GM18517 (cell line): ENCODE measurements at regions not wholly inside any gene's neighbourhood (a gene's known extent, or its start where the extent isn't known, plus 50 kb on each side); places are given as distances from the start of the nearest gene placed in this dataset.

Experiments
- ATAC-seq: cut with Tn5 transposase; IDR thresholded peaks from one replicate; pipeline ENCODE4 v1.9.1; 2021; ENCODE audit warnings: mild to moderate bottlenecking, moderate library complexity; ENCODE audit not compliant: unreplicated experiment

DNA sequence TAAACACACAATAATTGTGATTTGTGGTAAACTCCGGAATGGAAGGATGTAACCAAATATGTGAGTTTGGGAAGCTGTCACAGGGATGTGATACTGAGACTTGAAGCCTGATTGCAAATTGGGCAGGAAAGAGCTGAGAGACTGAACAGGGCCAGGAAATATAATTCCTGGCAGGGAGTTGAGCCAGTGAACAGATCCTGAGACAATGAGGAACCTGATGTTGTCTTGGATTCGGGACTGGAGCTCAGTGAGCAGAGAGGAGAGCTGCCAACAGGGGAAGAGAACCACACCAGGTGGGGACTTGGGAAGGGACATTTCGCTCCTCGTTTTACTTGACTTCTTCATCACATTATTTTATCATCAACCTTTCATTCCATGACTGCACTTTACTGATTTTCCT lies 386.0 kb downstream of the TLL1 start:
- ATAC-seq = no peak

- ATAC-seq = no peak
Measured at GRCh38 chr4:166274136-166274761, 401.2 kb downstream of the TLL1 start.

- no peak for ATAC-seq
Measured at GRCh38 chr4:166274775-166275174, 401.7 kb downstream of the TLL1 start.

DNA sequence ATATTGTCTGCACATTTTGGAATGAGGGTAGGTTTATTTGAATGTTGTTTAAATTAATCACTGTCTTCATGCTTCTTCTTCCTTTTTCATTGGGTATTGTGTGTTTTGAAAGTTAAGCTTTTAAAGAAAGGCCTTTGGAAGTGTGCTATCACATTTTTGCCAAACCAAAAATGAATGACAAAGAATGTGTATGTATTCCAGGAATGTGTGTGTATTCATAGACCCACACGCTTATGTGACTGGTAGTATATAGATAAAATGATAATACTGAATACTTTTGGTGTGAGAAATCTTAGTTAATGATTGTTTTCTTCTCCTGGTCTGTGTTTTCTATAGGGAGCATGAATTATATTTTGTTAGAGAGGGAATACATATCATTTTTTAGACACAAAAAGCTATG lies 404.4 kb downstream of the TLL1 start:
- no peak for ATAC-seq

- no peak for ATAC-seq
Measured at GRCh38 chr4:166277853-166278252, 404.8 kb downstream of the TLL1 start.

DNA sequence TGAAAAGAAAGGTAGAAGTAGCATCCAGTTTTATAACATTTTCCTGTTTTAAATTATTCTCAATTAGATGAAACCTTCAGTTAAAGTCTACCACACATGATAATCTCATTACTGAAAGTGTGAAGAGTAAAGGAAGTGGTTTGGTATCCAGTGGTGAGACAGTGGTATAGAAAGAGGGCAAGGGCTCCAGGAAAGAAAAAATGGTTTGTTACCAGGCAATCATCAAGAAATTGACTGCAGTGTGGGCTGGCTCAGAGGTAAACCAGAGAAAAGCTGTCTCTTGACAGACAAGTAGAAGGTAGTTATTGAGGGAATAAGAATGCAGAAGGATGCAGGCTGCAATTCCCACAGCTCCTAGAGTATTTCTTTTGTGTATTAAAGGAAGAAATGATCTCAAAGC lies 406.2 kb downstream of the TLL1 start:
- no peak for ATAC-seq

- no peak for ATAC-seq
Measured at GRCh38 chr4:166280642-166281041, 407.6 kb downstream of the TLL1 start.

DNA sequence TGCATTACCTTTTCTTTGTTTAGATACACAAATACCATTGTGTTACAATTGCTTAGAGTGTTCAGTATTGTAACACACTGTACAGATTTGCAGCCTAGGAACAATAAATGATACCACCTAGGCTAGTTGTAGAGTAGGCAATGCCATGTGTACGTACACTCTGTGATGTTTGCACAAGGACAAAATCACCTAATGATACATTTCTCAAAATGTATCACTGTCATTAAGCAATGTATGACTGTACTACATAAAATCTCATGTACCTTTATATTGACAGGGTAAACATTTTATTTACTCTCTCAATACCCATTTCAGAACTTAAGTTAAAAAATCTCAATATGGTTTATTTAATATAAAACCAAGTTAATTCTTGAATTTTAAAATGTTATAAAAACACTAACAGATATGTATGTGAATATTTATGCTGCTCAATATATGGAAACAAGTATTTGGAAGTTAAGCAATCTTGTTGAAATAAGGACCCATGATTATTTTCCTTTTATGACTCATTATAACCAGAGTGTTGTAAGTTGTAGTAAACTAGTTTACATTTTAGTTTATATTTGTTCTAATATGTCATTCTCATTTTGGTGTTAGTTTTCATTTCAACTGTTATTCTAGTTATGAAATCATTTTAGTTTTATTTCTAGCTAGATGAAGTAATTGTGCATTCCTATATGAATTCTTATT lies 409.2 kb downstream of the TLL1 start:
- no peak for ATAC-seq

GRCh38 chr4:166284221-166284620 lies 411.2 kb downstream of the TLL1 start:
- no peak for ATAC-seq

GRCh38 chr4:166290426-166290825 lies 417.4 kb downstream of the TLL1 start:
- ATAC-seq = no peak

- ATAC-seq = no peak
Measured at GRCh38 chr4:166293556-166293955, 420.5 kb downstream of the TLL1 start.

DNA sequence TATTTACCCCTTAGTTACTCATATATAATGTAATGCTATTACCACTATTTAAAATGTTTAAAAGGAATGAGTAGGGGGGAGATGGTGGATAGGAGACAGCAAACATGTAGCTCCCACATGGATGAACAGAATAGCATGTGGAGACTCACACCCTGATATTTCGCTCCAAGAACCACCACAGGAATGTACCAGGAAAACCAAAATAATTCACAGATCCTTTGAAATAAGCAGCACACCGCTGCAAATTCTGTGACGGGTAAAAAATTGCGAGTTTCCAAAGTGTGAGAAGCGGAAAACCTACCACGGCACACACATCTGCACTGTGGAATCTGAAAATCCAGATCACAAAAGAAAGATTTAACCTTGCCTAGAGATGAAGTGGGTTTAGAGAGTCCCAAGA lies 428.2 kb downstream of the TLL1 start:
- ATAC-seq = no peak

- no peak for ATAC-seq
Measured at GRCh38 chr4:166308647-166309046, 435.6 kb downstream of the TLL1 start.

DNA sequence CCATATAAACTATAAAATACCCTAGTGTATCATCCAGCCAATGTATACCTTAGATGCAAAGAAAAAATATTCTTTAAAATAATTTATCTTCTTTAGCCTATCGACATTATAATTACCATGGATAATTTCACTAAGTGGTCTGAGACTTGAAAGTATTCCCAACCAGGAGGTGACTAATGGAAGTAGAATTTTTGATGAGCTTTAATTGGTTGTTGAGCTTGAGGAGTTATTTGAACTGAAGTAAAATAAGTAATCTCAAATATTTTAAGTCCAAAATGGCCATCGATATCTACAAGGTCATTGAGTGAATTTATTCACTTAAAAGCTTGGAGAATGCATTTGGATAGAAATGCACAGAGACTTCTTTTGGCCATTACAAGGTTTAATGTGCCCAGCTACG lies 436.2 kb downstream of the TLL1 start:
- no peak for ATAC-seq

- ATAC-seq = no peak
Measured at GRCh38 chr4:166311169-166311568, 438.1 kb downstream of the TLL1 start.

DNA sequence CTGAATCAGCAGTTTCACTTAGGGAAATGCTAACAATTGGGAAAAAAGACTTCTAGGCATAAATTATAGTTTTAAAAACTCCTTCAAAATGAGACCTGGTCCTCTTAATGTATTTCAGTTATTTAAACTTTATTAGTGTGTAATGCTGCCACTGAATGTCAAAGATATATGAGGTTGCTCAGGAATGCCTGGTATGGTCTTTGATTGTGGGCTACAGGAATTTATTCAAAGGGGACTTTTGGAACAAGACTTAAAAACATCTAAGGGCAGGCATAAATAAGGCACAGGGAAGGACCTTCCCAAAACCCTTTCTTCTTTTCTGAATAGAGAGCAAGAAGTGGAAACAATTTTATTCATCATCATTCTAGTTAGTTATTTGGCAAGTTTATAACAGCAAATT lies 439.1 kb downstream of the TLL1 start:
- ATAC-seq = no peak

DNA sequence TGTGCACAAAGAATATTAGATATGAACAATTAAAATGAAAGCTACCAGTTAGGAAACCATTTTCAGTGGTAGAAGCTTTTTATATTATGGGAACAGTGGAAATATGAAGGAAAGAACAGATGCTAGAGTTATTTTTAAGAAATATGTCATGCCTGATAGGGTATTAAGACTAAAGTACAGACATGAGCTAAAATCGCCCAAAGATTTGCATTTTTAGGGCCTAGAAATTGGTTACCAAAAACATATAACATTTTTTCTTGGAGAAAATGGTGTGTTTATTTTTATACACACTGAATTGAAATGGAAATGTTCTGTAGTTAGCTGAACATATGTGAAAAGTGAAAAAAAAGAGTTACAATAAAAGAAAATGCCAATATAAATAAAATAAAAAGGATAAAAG lies 441.9 kb downstream of the TLL1 start:
- no peak for ATAC-seq

DNA sequence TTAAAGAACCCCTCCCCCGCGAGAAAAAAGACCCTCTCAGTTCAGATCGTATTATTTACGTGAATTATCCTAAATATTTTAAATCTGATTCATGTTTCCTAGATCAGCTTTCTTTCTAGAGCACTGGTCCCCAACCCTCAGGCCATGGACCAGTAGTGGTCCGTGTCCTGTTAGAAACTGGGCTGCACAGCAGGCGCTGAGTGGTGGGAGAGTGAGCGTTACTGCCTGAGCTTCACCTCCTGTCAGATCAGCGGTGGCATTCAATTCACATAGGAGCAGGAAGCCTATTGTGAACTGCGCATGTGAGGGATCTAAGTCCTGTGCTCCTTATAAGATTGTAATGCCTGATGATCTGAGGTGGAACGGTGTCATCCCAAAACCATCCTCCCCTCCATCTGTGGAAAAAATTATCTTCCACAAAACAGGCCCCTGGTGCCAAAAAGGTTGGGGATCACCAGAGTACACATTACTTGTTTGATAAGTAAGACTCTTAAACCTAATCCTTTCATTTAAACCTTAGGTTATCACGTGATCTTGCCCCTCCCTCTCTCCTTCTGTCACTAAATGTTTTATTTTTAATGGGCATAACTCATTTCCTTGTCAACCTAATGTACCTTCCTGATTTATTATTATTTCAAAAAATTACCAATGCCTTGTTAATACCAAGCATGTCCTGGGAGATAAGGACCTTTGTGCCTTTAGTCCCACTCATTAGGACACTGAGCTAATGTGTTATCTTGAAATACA lies 442.9 kb downstream of the TLL1 start:
- ATAC-seq = no peak

GRCh38 chr4:166318810-166319525 lies 445.9 kb downstream of the TLL1 start:
- no peak for ATAC-seq

DNA sequence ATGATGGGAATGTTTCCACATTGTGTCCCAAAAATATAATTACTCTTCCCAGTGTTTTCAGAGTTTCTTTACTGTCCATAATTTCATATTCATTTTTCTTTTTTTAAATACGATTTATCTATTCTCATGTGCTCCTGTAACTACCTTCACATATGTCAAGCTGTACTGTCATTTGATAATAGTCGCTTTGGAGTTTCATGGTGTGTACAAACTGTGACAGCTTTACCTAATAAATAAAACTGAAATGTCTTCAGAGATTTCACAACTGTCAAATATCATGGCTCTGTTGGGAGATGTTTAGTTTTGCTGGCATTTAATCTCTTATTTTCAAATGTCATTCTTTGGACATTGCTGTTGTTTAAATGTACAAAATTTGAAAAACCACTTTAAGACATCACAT lies 450.2 kb downstream of the TLL1 start:
- ATAC-seq = no peak

DNA sequence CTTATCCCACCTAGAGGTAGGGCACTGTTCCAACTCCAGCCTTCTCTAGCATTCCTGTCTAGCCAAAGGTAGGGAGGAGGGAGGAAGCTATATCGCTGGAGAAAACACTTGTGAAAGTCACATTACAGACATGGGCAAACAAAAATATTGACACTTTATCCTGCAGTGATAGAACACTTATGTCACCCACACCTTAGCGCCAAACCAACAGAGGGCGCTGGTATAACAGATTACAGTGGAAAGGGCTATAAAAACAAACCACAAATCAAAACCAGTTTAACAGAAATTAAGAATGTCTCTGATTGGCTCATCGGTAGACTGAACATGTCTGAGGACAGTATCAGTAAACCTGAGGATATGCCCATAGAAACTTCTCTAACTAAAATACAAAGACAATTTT lies 451.3 kb downstream of the TLL1 start:
- ATAC-seq = peak; percentile 66
